SK-N-MC (cell line): ENCODE measurements at regions not wholly inside any gene's neighbourhood (a gene's known extent, or its start where the extent isn't known, plus 50 kb on each side); places are given as distances from the start of the nearest gene placed in this dataset.

ENCODE experiments used
- EZH2 ChIP-seq: fragments of 200-600 bp; sonication (generic); IDR thresholded peaks from one replicate; pipeline ENCODE4 v1.6.1; 2017; ENCODE audit warnings: antibody characterized with exemption
- FOXP2 ChIP-seq: optimal IDR thresholded peaks from 2 replicates; pipeline ENCODE3; 2011; ENCODE audit warnings: mild to moderate bottlenecking, moderate library complexity; ENCODE audit not compliant: insufficient read depth; ENCODE audit errors: extremely low read length, control extremely low read depth
- POLR2AphosphoS5 ChIP-seq: IDR thresholded peaks from 2 replicates; pipeline ENCODE4 v1.6.1; 2012; ENCODE audit warnings: mild to moderate bottlenecking, low read depth, low read length, borderline replicate concordance

DNA sequence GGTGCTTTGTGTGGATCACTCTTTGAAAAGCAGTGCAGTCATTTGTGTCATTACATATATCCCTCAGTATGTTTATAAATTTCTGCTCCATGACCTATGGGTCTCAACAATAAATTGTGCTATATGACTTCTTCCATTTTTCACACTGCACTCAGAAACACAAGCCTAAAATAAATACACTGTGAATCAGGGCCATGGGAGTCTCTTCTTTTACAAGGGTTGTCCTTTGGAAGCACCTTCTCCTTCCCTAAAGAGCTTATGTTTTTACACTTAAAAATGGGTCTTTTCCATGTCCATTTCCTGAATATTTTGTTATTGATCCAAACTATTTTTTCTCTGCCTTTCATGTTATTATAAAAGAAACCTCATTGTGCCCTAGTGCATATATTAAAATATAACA, 108.3 kb upstream of the MEOX2 start:
- TF ChIP-seq EZH2 (no peak), POLR2AphosphoS5 (no peak), FOXP2 (no peak)
